ENCODE measurements at regions not wholly inside any gene's neighbourhood (a gene's known extent, or its start where the extent isn't known, plus 50 kb on each side); places are given as distances from the start of the nearest gene placed in this dataset.

- no peak for DNase-seq (ENCODE audit: low read depth in 1 of 2, low spot score in 1 of 2)
- H3K4me3 ChIP-seq (replicated peaks; ENCODE audit: insufficient read depth, low read length) = no peak overlapping the region
- no peak for TF ChIP-seq CTCF (IDR thresholded peaks at IDR 0.05; ENCODE audit: insufficient read depth, low read length)
- TF ChIP-seq POLR2AphosphoS5 (IDR thresholded peaks at IDR 0.05; ENCODE audit: low read depth) = no peak
- no peak for TF ChIP-seq SPI1 (IDR thresholded peaks at IDR 0.05; ENCODE audit: borderline replicate concordance, low read depth)
- no peak for TF ChIP-seq GABPA (IDR thresholded peaks at IDR 0.05; ENCODE audit: low read depth)
- no peak for TF ChIP-seq REST (IDR thresholded peaks at IDR 0.05; ENCODE audit: insufficient replicate concordance, low read depth)
- H3K27me3 ChIP-seq (ENCODE audit: insufficient read depth, poor library complexity, severe bottlenecking) = no peaks in the 10 kb centered on the region
- no peak overlapping the region for H3K27ac ChIP-seq (replicated peaks)
These were observed 62.5 kb upstream of the RNU6-8 start for GRCh38 chr14:32265584-32265983.

GRCh38 chr14:32277998-32278397 lies 51.1 kb upstream of the AKAP6 start:
- no peaks in the 10 kb centered on the region for H3K27me3 ChIP-seq (ENCODE audit: insufficient read depth, poor library complexity, severe bottlenecking)
- no peak overlapping the region for H3K4me3 ChIP-seq (replicated peaks; ENCODE audit: insufficient read depth, low read length)
- H3K27ac ChIP-seq (replicated peaks) = no peak overlapping the region
- TF ChIP-seq SPI1 (IDR thresholded peaks at IDR 0.05; ENCODE audit: borderline replicate concordance, low read depth) (no peak), GABPA (IDR thresholded peaks at IDR 0.05; ENCODE audit: low read depth) (no peak), REST (IDR thresholded peaks at IDR 0.05; ENCODE audit: insufficient replicate concordance, low read depth) (no peak), POLR2AphosphoS5 (IDR thresholded peaks at IDR 0.05; ENCODE audit: low read depth) (no peak), CTCF (IDR thresholded peaks at IDR 0.05; ENCODE audit: insufficient read depth, low read length) (no peak)
- DNase-seq (ENCODE audit: low read depth in 1 of 2, low spot score in 1 of 2) = no peak
